OCI-LY1 (cell line): ENCODE measurements at regions not wholly inside any gene's neighbourhood (a gene's known extent, or its start where the extent isn't known, plus 50 kb on each side); places are given as distances from the start of the nearest gene placed in this dataset.

Source experiments
- EZH2 ChIP-seq: fragments of 200-600 bp; sonication (generic), shearing (Covaris generic); IDR thresholded peaks from 2 replicates; pipeline ENCODE4 v1.8.0; 2017; ENCODE audit warnings: borderline replicate concordance, mixed run types, mild to moderate bottlenecking, antibody characterized with exemption, low read length, moderate library complexity, mixed read lengths
- TF ChIP-seq, protein P1 (sequence below): fragments of 200-600 bp; sonication (generic), shearing (Covaris generic); IDR thresholded peaks from 2 replicates; pipeline ENCODE4 v1.5.1; 2017; ENCODE audit warnings: mild to moderate bottlenecking, antibody characterized with exemption, low read length, moderate library complexity, mixed read lengths

DNA sequence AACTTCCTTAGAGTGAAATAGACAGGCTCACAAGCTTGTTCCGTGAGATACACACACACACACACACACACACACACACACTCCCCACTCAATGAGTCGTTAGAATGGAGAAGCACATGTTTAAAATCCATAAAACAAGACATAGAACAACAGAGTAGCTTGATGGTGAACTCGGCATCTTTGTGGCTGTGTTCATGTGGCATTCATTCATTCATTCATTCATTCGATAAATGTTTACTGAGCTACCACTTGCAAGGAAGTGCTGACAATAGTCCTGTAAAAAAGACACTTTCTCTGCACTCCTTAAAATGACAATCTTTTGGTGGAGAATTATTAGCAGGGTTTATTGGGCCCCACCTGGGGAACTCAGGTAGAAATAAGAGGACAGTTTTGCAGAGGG is 242.0 kb downstream of the FOXA2 start:
- TF ChIP-seq, protein P1, sequence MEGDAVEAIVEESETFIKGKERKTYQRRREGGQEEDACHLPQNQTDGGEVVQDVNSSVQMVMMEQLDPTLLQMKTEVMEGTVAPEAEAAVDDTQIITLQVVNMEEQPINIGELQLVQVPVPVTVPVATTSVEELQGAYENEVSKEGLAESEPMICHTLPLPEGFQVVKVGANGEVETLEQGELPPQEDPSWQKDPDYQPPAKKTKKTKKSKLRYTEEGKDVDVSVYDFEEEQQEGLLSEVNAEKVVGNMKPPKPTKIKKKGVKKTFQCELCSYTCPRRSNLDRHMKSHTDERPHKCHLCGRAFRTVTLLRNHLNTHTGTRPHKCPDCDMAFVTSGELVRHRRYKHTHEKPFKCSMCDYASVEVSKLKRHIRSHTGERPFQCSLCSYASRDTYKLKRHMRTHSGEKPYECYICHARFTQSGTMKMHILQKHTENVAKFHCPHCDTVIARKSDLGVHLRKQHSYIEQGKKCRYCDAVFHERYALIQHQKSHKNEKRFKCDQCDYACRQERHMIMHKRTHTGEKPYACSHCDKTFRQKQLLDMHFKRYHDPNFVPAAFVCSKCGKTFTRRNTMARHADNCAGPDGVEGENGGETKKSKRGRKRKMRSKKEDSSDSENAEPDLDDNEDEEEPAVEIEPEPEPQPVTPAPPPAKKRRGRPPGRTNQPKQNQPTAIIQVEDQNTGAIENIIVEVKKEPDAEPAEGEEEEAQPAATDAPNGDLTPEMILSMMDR = no peak
- TF ChIP-seq EZH2 = no peak
